ENCODE measurements at regions not wholly inside any gene's neighbourhood (a gene's known extent, or its start where the extent isn't known, plus 50 kb on each side); places are given as distances from the start of the nearest gene placed in this dataset.

- POLR2A ChIA-PET (ENCODE audit: low non-redundant PET) = no interaction called here
- BruUV-seq (replicated peaks) = no TSS peak
- no peak for DNase-seq (ENCODE audit: low spot score)
Observed at GRCh38 chr2:120483355-120483754, 137.4 kb downstream of the INHBB start.

GRCh38 chr2:120485096-120485495 lies 139.2 kb downstream of the INHBB start:
- intact Hi-C loops (cut with micrococcal nuclease; ENCODE audit: unreplicated experiment) = no loop called here
- Histone ChIP-seq H3K4me1 (ENCODE audit: insufficient read depth, low read length, poor library complexity, severe bottlenecking) (no peaks in the 10 kb centered on the region), H3K4me3 (ENCODE audit: low read depth, low read length, poor library complexity, severe bottlenecking) (no peak overlapping the region), H3K36me3 (ENCODE audit: insufficient read depth, low read length, poor library complexity, severe bottlenecking) (no peaks in the 10 kb centered on the region), H3K9me3 (ENCODE audit: low read depth, low read length, poor library complexity, severe bottlenecking) (no peaks in the 10 kb centered on the region), H3K27me3 (replicated peaks; ENCODE audit: insufficient read depth, low read depth, low read length, poor library complexity) (no peaks in the 10 kb centered on the region), H3K27ac (ENCODE audit: low read depth, low read length, poor library complexity, severe bottlenecking) (no peak overlapping the region)
- POLR2A ChIA-PET (ENCODE audit: low non-redundant PET) = no interaction called here
- no peak for TF ChIP-seq EZH2 (IDR thresholded peaks at IDR 0.05; ENCODE audit: borderline replicate concordance, low read depth, low read length, poor library complexity, severe bottlenecking)
- no peak for TF ChIP-seq CTCF (conservative IDR thresholded peaks at IDR 0.05; ENCODE audit: low read depth, low read length)
- CTCF ChIA-PET = no interaction called here
- no TSS peak for BruUV-seq (replicated peaks)
- no peak for DNase-seq (ENCODE audit: low spot score)

More at GRCh38 chr2:120483355-120483754, 137.4 kb downstream of the INHBB start:
- intact Hi-C loops (cut with micrococcal nuclease; ENCODE audit: unreplicated experiment) = no loop called here
- no peaks in the 10 kb centered on the region for H3K27me3 ChIP-seq (replicated peaks; ENCODE audit: insufficient read depth, low read depth, low read length, poor library complexity)
- H3K27ac ChIP-seq (ENCODE audit: low read depth, low read length, poor library complexity, severe bottlenecking) = no peak overlapping the region
- H3K4me1 ChIP-seq (ENCODE audit: insufficient read depth, low read length, poor library complexity, severe bottlenecking) = no peaks in the 10 kb centered on the region
- H3K4me3 ChIP-seq (ENCODE audit: low read depth, low read length, poor library complexity, severe bottlenecking) = no peak overlapping the region
- H3K36me3 ChIP-seq (ENCODE audit: insufficient read depth, low read length, poor library complexity, severe bottlenecking) = no peaks in the 10 kb centered on the region
- H3K9me3 ChIP-seq (ENCODE audit: low read depth, low read length, poor library complexity, severe bottlenecking) = no peaks in the 10 kb centered on the region
- CTCF ChIA-PET = no interaction called here
- TF ChIP-seq EZH2 (IDR thresholded peaks at IDR 0.05; ENCODE audit: borderline replicate concordance, low read depth, low read length, poor library complexity, severe bottlenecking) = no peak
- TF ChIP-seq CTCF (conservative IDR thresholded peaks at IDR 0.05; ENCODE audit: low read depth, low read length) = no peak

GRCh38 chr2:120486441-120486840 lies 140.5 kb downstream of the INHBB start:
- intact Hi-C loops (cut with micrococcal nuclease; ENCODE audit: unreplicated experiment) = no loop called here
- CTCF ChIA-PET = no interaction called here
- BruUV-seq (replicated peaks) = no TSS peak
- H3K9me3 ChIP-seq (ENCODE audit: low read depth, low read length, poor library complexity, severe bottlenecking) = no peaks in the 10 kb centered on the region
- no peaks in the 10 kb centered on the region for H3K27me3 ChIP-seq (replicated peaks; ENCODE audit: insufficient read depth, low read depth, low read length, poor library complexity)
- H3K36me3 ChIP-seq (ENCODE audit: insufficient read depth, low read length, poor library complexity, severe bottlenecking) = no peaks in the 10 kb centered on the region
- TF ChIP-seq CTCF (conservative IDR thresholded peaks at IDR 0.05; ENCODE audit: low read depth, low read length) (no peak), EZH2 (IDR thresholded peaks at IDR 0.05; ENCODE audit: borderline replicate concordance, low read depth, low read length, poor library complexity, severe bottlenecking) (no peak)
- no peak overlapping the region for H3K4me3 ChIP-seq (ENCODE audit: low read depth, low read length, poor library complexity, severe bottlenecking)
- H3K27ac ChIP-seq (ENCODE audit: low read depth, low read length, poor library complexity, severe bottlenecking) = no peak overlapping the region
- POLR2A ChIA-PET (ENCODE audit: low non-redundant PET) = no interaction called here
- H3K4me1 ChIP-seq (ENCODE audit: insufficient read depth, low read length, poor library complexity, severe bottlenecking) = no peaks in the 10 kb centered on the region
- DNase-seq (ENCODE audit: low spot score) = no peak
